Natural killer cell (primary cell): ENCODE measurements at regions not wholly inside any gene's neighbourhood (a gene's known extent, or its start where the extent isn't known, plus 50 kb on each side); places are given as distances from the start of the nearest gene placed in this dataset.

Source experiments
- ATAC-seq, 3 donors: fragments of 150-1000 bp in 2 of 3; fragments of 200-7000 bp in 1 of 3; cut with Tn5 transposase; 1 replicate in 1 of 3; 2 replicates in 2 of 3; pipeline ENCODE4 v1.10.0; 2021; ENCODE audit warnings: mild to moderate bottlenecking in 2 of 3, moderate library complexity in 2 of 3
- DNase-seq, 2 donors: peaks; one replicate each; pipeline versions ENCODE4 v3.0.0 to v3.0.0-alpha.2; 2013 to 2021; ENCODE audit warnings: mixed read lengths in 1 of 2
- H3K27ac ChIP-seq: one replicate; pipeline ENCODE4 v1.5.1; 2013; ENCODE audit warnings: mild to moderate bottlenecking, low read length
- H3K27me3 ChIP-seq: one replicate; pipeline ENCODE4 v1.6.1; 2013; ENCODE audit warnings: low read length; ENCODE audit not compliant: control insufficient read depth, insufficient read depth
- H3K36me3 ChIP-seq: one replicate; pipeline ENCODE4 v1.6.1; 2013; ENCODE audit warnings: low read length; ENCODE audit not compliant: control insufficient read depth, insufficient read depth
- H3K4me1 ChIP-seq: one replicate; pipeline ENCODE4 v1.6.1; 2013; ENCODE audit warnings: low read length; ENCODE audit not compliant: control insufficient read depth, insufficient read depth
- H3K4me3 ChIP-seq: one replicate; pipeline ENCODE4 v1.5.1; 2013; ENCODE audit warnings: low read length
- H3K9me3 ChIP-seq: one replicate; pipeline ENCODE4 v1.6.1; 2013; ENCODE audit warnings: low read length; ENCODE audit not compliant: control insufficient read depth, insufficient read depth
- H3K27ac Mint-ChIP-seq, 2 donors: one replicate each; pipeline ENCODE4 v1.8.0; 2022; ENCODE audit warnings: mild to moderate bottlenecking in 2 of 2, mixed read lengths in 2 of 2, moderate library complexity in 1 of 2
- H3K27me3 Mint-ChIP-seq, 2 donors: one replicate each; pipeline ENCODE4 v1.8.0; 2022; ENCODE audit warnings: low read depth in 2 of 2, mixed read lengths in 2 of 2
- H3K36me3 Mint-ChIP-seq: one replicate; pipeline ENCODE4 v1.8.0; 2022; ENCODE audit warnings: mixed read lengths
- H3K4me1 Mint-ChIP-seq, 2 donors: one replicate each; pipeline ENCODE4 v1.8.0; 2022; ENCODE audit warnings: mixed read lengths in 2 of 2
- H3K4me3 Mint-ChIP-seq: one replicate; pipeline ENCODE4 v1.8.0; 2022; ENCODE audit warnings: mild to moderate bottlenecking, moderate library complexity, mixed read lengths
- H3K9me3 Mint-ChIP-seq, 2 donors: one replicate each; pipeline ENCODE4 v1.8.0; 2022; ENCODE audit warnings: mixed read lengths in 2 of 2
- WGBS: methylation state at CpG from one replicate; pipeline ENCODE4 v1.1.7; 2013; ENCODE audit warnings: missing lambda C conversion rate; ENCODE audit not compliant: insufficient coverage; 5-methylcytosine and 5-hydroxymethylcytosine counted together
- intact Hi-C: fragments of 100-400 bp; cut with micrococcal nuclease; formaldehyde crosslinking; loops from one replicate; pipeline ENCODE4 v1.14.2; 2022
- TF ChIP-seq, protein P1 (sequence below): fragments of 200-600 bp; IDR thresholded peaks from one replicate; pipeline ENCODE4 v1.8.0; 2022; ENCODE audit warnings: antibody characterized with exemption

DNA sequence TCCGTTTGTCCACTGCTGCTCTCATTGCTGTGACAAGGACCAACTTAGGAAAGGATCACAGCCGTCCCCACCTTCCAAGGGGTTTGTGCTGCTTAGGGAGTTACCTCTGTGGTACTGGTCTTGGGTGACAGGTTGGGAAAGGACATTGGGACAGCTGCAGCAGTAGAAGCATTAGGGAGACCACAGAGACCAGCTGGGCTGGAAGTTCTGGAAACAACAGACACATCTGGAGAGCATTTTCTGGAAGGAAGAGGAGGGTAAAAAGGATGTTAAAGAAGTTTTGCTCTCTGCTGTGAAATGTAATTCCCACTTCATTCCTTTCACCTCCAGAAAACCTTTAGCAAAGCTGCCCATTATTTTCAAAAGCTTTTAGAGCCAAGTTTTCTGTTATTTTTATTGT lies 304.2 kb downstream of the LRFN2 start:
- peaks cover 30 to 44% of the 10 kb centered on the region in 2 donors for H3K27me3 Mint-ChIP-seq
- no peaks in the 10 kb centered on the region for H3K9me3 Mint-ChIP-seq

DNA sequence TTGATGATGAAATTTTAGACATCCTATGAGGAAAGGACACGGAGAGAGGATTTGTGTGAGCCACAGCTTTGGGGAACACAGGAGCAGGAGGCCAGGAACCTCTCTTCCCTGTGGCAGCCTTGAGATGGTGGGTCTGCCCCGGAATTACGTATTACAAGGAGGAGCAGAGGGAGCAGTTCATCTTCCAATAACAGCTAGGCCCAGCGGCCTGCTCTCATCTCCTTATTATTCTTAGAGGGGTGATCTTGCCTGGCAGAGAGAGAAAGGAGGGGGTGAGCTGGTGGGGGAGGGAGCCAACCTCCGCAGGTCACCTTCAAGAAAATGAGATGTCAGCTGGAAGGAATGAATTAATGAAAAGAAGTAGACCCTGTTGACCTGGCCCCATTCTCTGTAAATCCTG lies 305.8 kb downstream of the LRFN2 start:
- no peak overlapping the region for H3K4me3 Mint-ChIP-seq
- no peak overlapping the region for H3K27ac Mint-ChIP-seq
- TF ChIP-seq, protein P1, sequence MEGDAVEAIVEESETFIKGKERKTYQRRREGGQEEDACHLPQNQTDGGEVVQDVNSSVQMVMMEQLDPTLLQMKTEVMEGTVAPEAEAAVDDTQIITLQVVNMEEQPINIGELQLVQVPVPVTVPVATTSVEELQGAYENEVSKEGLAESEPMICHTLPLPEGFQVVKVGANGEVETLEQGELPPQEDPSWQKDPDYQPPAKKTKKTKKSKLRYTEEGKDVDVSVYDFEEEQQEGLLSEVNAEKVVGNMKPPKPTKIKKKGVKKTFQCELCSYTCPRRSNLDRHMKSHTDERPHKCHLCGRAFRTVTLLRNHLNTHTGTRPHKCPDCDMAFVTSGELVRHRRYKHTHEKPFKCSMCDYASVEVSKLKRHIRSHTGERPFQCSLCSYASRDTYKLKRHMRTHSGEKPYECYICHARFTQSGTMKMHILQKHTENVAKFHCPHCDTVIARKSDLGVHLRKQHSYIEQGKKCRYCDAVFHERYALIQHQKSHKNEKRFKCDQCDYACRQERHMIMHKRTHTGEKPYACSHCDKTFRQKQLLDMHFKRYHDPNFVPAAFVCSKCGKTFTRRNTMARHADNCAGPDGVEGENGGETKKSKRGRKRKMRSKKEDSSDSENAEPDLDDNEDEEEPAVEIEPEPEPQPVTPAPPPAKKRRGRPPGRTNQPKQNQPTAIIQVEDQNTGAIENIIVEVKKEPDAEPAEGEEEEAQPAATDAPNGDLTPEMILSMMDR: no peak
- WGBS: 83% methylated on average over 2 of the region's 5 CpGs
- no peaks in the 10 kb centered on the region for H3K36me3 Mint-ChIP-seq
- H3K27me3 Mint-ChIP-seq: peaks cover 20 to 36% of the 10 kb centered on the region in 2 donors
- no peak for ATAC-seq
- H3K9me3 ChIP-seq: no peaks in the 10 kb centered on the region
- H3K27me3 ChIP-seq: no peaks in the 10 kb centered on the region
- H3K36me3 ChIP-seq: no peaks in the 10 kb centered on the region
- intact Hi-C loops: no loop called here
- H3K4me3 ChIP-seq: no peak overlapping the region
- no peak for DNase-seq
- no peak overlapping the region for H3K27ac ChIP-seq
- H3K4me1 Mint-ChIP-seq: peaks cover 0 to 5% of the 10 kb centered on the region in 2 donors
- no peaks in the 10 kb centered on the region for H3K4me1 ChIP-seq
- H3K9me3 Mint-ChIP-seq: no peaks in the 10 kb centered on the region

More for the DNA sequence above, 304.2 kb downstream of the LRFN2 start:
- H3K27me3 ChIP-seq: no peaks in the 10 kb centered on the region
- ATAC-seq (no peak), DNase-seq (no peak)
- 63% methylated on average over 2 of the region's 2 CpGs for WGBS
- H3K9me3 ChIP-seq: no peaks in the 10 kb centered on the region
- peaks cover 0 to 5% of the 10 kb centered on the region in 2 donors for H3K4me1 Mint-ChIP-seq
- no peak overlapping the region for H3K4me3 Mint-ChIP-seq
- intact Hi-C loops: no loop called here
- TF ChIP-seq, protein P1: no peak
- no peaks in the 10 kb centered on the region for H3K36me3 Mint-ChIP-seq
- no peaks in the 10 kb centered on the region for H3K4me1 ChIP-seq
- no peak overlapping the region for H3K27ac ChIP-seq
- no peaks in the 10 kb centered on the region for H3K36me3 ChIP-seq
- no peak overlapping the region for H3K4me3 ChIP-seq
- no peak overlapping the region for H3K27ac Mint-ChIP-seq

DNA sequence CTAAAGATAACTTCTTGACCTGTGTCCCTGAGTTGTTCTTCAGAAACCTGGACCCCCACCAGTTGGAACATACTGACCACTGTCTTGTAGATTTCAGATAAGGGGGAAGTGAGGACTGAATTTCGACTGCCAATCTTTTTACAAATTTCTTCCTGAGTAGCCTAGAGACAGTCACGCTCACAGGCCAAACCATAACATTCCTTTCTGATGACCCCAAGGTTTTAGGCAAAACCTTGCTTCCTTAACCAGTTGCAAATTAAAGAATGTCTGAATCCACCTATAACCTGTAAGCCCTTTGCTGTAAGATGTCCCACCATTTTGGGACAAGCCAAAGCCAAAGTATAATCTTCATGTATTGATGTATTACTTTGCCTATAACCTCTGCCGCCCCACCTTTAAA lies 306.9 kb downstream of the LRFN2 start:
- H3K27me3 Mint-ChIP-seq: peaks cover 13 to 25% of the 10 kb centered on the region in 2 donors
- ATAC-seq: no peak
- Histone ChIP-seq H3K27ac (no peak overlapping the region), H3K4me3 (no peak overlapping the region), H3K27me3 (no peaks in the 10 kb centered on the region), H3K4me1 (no peaks in the 10 kb centered on the region), H3K9me3 (no peaks in the 10 kb centered on the region), H3K36me3 (no peaks in the 10 kb centered on the region)
- no peak overlapping the region for H3K4me3 Mint-ChIP-seq
- 83% methylated on average over 3 of the region's 3 CpGs for WGBS
- TF ChIP-seq, protein P1: no peak
- H3K27ac Mint-ChIP-seq: no peak overlapping the region
- H3K4me1 Mint-ChIP-seq: no peaks in the 10 kb centered on the region
- intact Hi-C loops: no loop called here
- no peaks in the 10 kb centered on the region for H3K9me3 Mint-ChIP-seq
- no peaks in the 10 kb centered on the region for H3K36me3 Mint-ChIP-seq
- no peak for DNase-seq

DNA sequence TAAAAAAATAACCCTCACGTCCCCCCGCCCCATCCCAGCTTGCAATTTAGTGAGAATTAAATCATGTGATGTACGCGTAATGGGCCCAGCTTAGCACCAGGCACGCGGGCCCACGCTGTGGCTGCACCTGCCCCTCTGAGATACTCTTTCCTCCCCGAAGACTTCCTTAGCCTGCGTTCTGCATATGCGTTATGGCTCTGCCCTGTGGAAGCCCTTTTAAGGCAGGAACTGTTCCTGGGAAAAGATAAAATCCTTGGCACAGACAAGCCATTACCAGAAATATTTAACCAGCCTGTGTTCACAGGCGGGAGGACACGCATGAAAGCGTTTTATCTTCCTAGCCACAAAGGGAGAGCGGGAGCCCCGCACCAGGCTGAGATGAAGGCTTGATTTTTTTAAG lies 311.0 kb downstream of the LRFN2 start:
- no peaks in the 10 kb centered on the region for H3K4me1 Mint-ChIP-seq
- Histone ChIP-seq H3K4me3 (no peak overlapping the region), H3K4me1 (no peaks in the 10 kb centered on the region), H3K36me3 (no peaks in the 10 kb centered on the region), H3K27ac (no peak overlapping the region), H3K27me3 (no peaks in the 10 kb centered on the region), H3K9me3 (no peaks in the 10 kb centered on the region)
- no peak for DNase-seq
- H3K36me3 Mint-ChIP-seq: no peaks in the 10 kb centered on the region
- no peaks in the 10 kb centered on the region for H3K9me3 Mint-ChIP-seq
- no peak overlapping the region for H3K4me3 Mint-ChIP-seq
- intact Hi-C loops: no loop called here
- ATAC-seq: no peak
- H3K27ac Mint-ChIP-seq: no peak overlapping the region
- H3K27me3 Mint-ChIP-seq: peaks cover 3 to 6% of the 10 kb centered on the region in 2 donors
- TF ChIP-seq, protein P1: no peak
- 89% methylated on average over 15 of the region's 15 CpGs for WGBS
